WTC11 (cell line): ENCODE measurements at regions not wholly inside any gene's neighbourhood (a gene's known extent, or its start where the extent isn't known, plus 50 kb on each side); places are given as distances from the start of the nearest gene placed in this dataset.

Source experiments
- ATAC-seq: fragments of 200-7000 bp; cut with Tn5 transposase; 2 replicates; pipeline ENCODE4 v1.10.0; 2021; ENCODE audit warnings: mild to moderate bottlenecking, moderate library complexity
- CTCF ChIA-PET: fragments of 300-600 bp; sonication (Branson Sonifier 250); formaldehyde crosslinking; loops from one replicate; lab custom pipeline; 2021; ENCODE audit warnings: antibody characterized with exemption; lab: Charles Lee
- POLR2A ChIA-PET: fragments of 350-600 bp; sonication (Branson Sonifier 250); formaldehyde crosslinking; loops from one replicate; lab custom pipeline; 2021; ENCODE audit warnings: antibody characterized with exemption; lab: Charles Lee
- DNase-seq: peaks from one replicate; pipeline ENCODE4 v3.0.0; 2021; ENCODE audit warnings: low spot score
- H3K27ac Mint-ChIP-seq: 2 replicates; pipeline ENCODE4 v1.8.0; 2021; ENCODE audit warnings: mixed read lengths
- H3K27me3 Mint-ChIP-seq: 2 replicates; pipeline ENCODE4 v1.8.0; 2021; ENCODE audit warnings: low read depth, mild to moderate bottlenecking, moderate library complexity, mixed read lengths
- H3K36me3 Mint-ChIP-seq: 2 replicates; pipeline ENCODE4 v1.8.0; 2021; ENCODE audit warnings: mixed read lengths
- H3K4me1 Mint-ChIP-seq: 2 replicates; pipeline ENCODE4 v1.8.0; 2022; ENCODE audit warnings: mixed read lengths
- H3K4me3 Mint-ChIP-seq: 2 replicates; pipeline ENCODE4 v1.8.0; 2021; ENCODE audit warnings: mild to moderate bottlenecking, moderate library complexity, mixed read lengths
- H3K9me3 Mint-ChIP-seq: 2 replicates; pipeline ENCODE4 v1.8.0; 2021; ENCODE audit warnings: mixed read lengths
- EMX1 ChIP-seq: fragments of 250-450 bp; sonication (Bioruptor Pico); IDR thresholded peaks from 2 replicates; pipeline ENCODE4 v1.8.0; 2021; ENCODE audit warnings: mild to moderate bottlenecking
- NFE2L1 ChIP-seq: sonication (generic); formaldehyde crosslinking; IDR thresholded peaks from 2 replicates; pipeline ENCODE4 v1.8.1; 2023; ENCODE audit warnings: missing genetic modification reagents
- OVOL2 ChIP-seq: fragments of 250-450 bp; sonication (Bioruptor Pico); IDR thresholded peaks from 2 replicates; pipeline ENCODE4 v1.9.0; 2021; ENCODE audit warnings: mild to moderate bottlenecking, borderline replicate concordance
- ZBTB21 ChIP-seq: sonication (generic); formaldehyde crosslinking; IDR thresholded peaks from 2 replicates; pipeline ENCODE4 v1.8.1; 2023; ENCODE audit warnings: mild to moderate bottlenecking, missing genetic modification reagents, borderline replicate concordance
- ZNF121 ChIP-seq: sonication (generic); formaldehyde crosslinking; IDR thresholded peaks from 2 replicates; pipeline ENCODE4 v1.8.0; 2023; ENCODE audit warnings: missing genetic modification reagents
- ZNF138 ChIP-seq: sonication (generic); formaldehyde crosslinking; conservative IDR thresholded peaks from 2 replicates; pipeline ENCODE4 v1.8.1; 2022; ENCODE audit warnings: mild to moderate bottlenecking, moderate library complexity, missing genetic modification reagents
- ZNF416 ChIP-seq: fragments of 250-450 bp; sonication (Bioruptor Pico); IDR thresholded peaks from 2 replicates; pipeline ENCODE4 v1.9.0; 2021; ENCODE audit warnings: mild to moderate bottlenecking, inconsistent platforms
- TF ChIP-seq, protein P1 (sequence below): fragments of 200-600 bp; IDR thresholded peaks from 2 replicates; pipeline ENCODE4 v1.8.0; 2022; ENCODE audit warnings: antibody characterized with exemption
- TF ChIP-seq, protein P2 (sequence below): sonication (generic); formaldehyde crosslinking; IDR thresholded peaks from 2 replicates; pipeline ENCODE4 v1.8.1; 2022; ENCODE audit warnings: mild to moderate bottlenecking, moderate library complexity, missing genetic modification reagents
- TF ChIP-seq, protein P3 (sequence below): sonication (generic); formaldehyde crosslinking; IDR thresholded peaks from 2 replicates; pipeline ENCODE4 v1.8.1; 2023; ENCODE audit warnings: mild to moderate bottlenecking, missing genetic modification reagents
- TF ChIP-seq, protein P4 (sequence below): fragments of 250-450 bp; sonication (Bioruptor Pico); IDR thresholded peaks from 2 replicates; pipeline ENCODE4 v1.8.0; 2021; ENCODE audit warnings: mild to moderate bottlenecking
- TF ChIP-seq, protein P5 (sequence below): sonication (generic); formaldehyde crosslinking; IDR thresholded peaks from 2 replicates; pipeline ENCODE4 v1.8.1; 2022; ENCODE audit warnings: mild to moderate bottlenecking, missing genetic modification reagents, moderate library complexity, borderline replicate concordance
- TF ChIP-seq, protein P6 (sequence below): sonication (generic); formaldehyde crosslinking; IDR thresholded peaks from 2 replicates; pipeline ENCODE4 v1.8.1; 2023; ENCODE audit warnings: mild to moderate bottlenecking, moderate library complexity, missing genetic modification reagents
- TF ChIP-seq, protein P7 (sequence below): sonication (generic); formaldehyde crosslinking; IDR thresholded peaks from 2 replicates; pipeline ENCODE4 v1.8.1; 2022; ENCODE audit warnings: low read depth, missing genetic modification reagents, borderline replicate concordance
- TF ChIP-seq, protein P8 (sequence below): sonication (generic); formaldehyde crosslinking; IDR thresholded peaks from 2 replicates; pipeline ENCODE4 v1.8.0; 2023; ENCODE audit warnings: missing genetic modification reagents, mild to moderate bottlenecking, borderline replicate concordance
- TF ChIP-seq, protein P9 (sequence below): fragments of 250-450 bp; sonication (Bioruptor Pico); IDR thresholded peaks from 2 replicates; pipeline ENCODE4 v1.9.0; 2021; ENCODE audit warnings: mild to moderate bottlenecking

DNA sequence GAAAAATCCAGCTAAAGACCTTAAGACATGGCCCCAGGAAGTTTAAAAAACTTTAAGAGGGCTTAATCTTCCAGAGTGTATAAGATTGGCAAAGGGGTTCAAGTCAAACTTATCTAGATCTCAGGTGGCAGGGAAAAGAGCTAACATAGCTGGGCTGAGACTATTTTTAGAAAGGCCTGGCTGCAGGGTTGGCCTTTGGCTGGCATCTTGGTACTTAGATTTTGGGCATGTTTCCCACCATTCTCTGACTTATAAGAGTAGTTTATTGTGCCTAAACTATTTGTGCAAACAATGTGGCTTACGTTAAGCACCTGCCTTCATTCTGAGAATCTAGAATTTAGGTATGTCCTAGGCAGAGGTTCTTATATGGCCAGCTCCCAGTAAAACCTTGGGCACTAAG lies 214.0 kb upstream of the MIS18BP1 start:
- no peak for ATAC-seq
- no peaks in the 10 kb centered on the region for H3K27me3 Mint-ChIP-seq
- TF ChIP-seq NFE2L1 (CRISPR knock-in tag) (no peak), ZNF121 (CRISPR knock-in tag) (no peak), ZNF138 (no peak)
- peaks cover 12% of the 10 kb centered on the region for H3K9me3 Mint-ChIP-seq
- ChIA-PET CTCF (no interaction called here), POLR2A (no interaction called here)
- no peak overlapping the region for H3K27ac Mint-ChIP-seq
- H3K4me3 Mint-ChIP-seq = no peak overlapping the region
- peaks cover 5% of the 10 kb centered on the region; the same call in 1 of the 2 replicates for H3K4me1 Mint-ChIP-seq
- no peak for DNase-seq
- no peaks in the 10 kb centered on the region for H3K36me3 Mint-ChIP-seq

DNA sequence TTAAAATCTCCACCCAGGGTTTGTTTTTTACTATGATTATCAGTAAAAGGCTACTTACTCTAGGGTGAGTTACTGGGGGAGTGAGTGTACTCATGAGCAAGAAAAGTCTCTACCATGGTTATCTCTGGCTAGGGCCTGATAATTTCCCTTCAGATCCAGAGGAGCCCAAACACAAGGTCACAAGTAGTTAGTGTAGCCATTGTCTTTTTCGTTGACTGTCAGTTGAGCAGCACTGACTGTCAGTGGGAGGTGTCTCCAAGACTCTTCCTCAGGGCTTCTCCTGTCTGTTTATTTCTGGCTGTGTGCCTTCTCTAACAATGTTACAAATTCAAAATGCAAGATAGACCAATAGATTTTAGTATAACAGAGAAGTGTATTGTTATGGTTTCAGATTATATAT lies 181.2 kb upstream of the MIS18BP1 start:
- Mint-ChIP-seq H3K27ac (no peak overlapping the region), H3K4me1 (peaks cover 14% of the 10 kb centered on the region), H3K27me3 (no peaks in the 10 kb centered on the region), H3K9me3 (peaks cover 11% of the 10 kb centered on the region), H3K36me3 (peaks cover 4% of the 10 kb centered on the region; the same call in 1 of the 2 replicates), H3K4me3 (no peak overlapping the region)
- DNase-seq (no peak), ATAC-seq (0 out of 2 replicates have a peak, but pooled peaks have one; percentile 38)
- CTCF ChIA-PET = no interaction called here
- POLR2A ChIA-PET = no interaction called here
- TF ChIP-seq OVOL2 (CRISPR knock-in tag) = no peak
- TF ChIP-seq, protein P1, sequence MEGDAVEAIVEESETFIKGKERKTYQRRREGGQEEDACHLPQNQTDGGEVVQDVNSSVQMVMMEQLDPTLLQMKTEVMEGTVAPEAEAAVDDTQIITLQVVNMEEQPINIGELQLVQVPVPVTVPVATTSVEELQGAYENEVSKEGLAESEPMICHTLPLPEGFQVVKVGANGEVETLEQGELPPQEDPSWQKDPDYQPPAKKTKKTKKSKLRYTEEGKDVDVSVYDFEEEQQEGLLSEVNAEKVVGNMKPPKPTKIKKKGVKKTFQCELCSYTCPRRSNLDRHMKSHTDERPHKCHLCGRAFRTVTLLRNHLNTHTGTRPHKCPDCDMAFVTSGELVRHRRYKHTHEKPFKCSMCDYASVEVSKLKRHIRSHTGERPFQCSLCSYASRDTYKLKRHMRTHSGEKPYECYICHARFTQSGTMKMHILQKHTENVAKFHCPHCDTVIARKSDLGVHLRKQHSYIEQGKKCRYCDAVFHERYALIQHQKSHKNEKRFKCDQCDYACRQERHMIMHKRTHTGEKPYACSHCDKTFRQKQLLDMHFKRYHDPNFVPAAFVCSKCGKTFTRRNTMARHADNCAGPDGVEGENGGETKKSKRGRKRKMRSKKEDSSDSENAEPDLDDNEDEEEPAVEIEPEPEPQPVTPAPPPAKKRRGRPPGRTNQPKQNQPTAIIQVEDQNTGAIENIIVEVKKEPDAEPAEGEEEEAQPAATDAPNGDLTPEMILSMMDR = no peak
- TF ChIP-seq EMX1 (CRISPR knock-in tag) = no peak
- TF ChIP-seq, protein P2, sequence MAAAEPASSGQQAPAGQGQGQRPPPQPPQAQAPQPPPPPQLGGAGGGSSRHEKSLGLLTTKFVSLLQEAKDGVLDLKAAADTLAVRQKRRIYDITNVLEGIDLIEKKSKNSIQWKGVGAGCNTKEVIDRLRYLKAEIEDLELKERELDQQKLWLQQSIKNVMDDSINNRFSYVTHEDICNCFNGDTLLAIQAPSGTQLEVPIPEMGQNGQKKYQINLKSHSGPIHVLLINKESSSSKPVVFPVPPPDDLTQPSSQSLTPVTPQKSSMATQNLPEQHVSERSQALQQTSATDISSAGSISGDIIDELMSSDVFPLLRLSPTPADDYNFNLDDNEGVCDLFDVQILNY (CRISPR knock-in tag) = no peak
- TF ChIP-seq, protein P3, sequence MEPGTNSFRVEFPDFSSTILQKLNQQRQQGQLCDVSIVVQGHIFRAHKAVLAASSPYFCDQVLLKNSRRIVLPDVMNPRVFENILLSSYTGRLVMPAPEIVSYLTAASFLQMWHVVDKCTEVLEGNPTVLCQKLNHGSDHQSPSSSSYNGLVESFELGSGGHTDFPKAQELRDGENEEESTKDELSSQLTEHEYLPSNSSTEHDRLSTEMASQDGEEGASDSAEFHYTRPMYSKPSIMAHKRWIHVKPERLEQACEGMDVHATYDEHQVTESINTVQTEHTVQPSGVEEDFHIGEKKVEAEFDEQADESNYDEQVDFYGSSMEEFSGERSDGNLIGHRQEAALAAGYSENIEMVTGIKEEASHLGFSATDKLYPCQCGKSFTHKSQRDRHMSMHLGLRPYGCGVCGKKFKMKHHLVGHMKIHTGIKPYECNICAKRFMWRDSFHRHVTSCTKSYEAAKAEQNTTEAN = no peak
- TF ChIP-seq, protein P4, sequence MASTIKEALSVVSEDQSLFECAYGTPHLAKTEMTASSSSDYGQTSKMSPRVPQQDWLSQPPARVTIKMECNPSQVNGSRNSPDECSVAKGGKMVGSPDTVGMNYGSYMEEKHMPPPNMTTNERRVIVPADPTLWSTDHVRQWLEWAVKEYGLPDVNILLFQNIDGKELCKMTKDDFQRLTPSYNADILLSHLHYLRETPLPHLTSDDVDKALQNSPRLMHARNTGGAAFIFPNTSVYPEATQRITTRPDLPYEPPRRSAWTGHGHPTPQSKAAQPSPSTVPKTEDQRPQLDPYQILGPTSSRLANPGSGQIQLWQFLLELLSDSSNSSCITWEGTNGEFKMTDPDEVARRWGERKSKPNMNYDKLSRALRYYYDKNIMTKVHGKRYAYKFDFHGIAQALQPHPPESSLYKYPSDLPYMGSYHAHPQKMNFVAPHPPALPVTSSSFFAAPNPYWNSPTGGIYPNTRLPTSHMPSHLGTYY (CRISPR knock-in tag) = no peak
- TF ChIP-seq, protein P5, sequence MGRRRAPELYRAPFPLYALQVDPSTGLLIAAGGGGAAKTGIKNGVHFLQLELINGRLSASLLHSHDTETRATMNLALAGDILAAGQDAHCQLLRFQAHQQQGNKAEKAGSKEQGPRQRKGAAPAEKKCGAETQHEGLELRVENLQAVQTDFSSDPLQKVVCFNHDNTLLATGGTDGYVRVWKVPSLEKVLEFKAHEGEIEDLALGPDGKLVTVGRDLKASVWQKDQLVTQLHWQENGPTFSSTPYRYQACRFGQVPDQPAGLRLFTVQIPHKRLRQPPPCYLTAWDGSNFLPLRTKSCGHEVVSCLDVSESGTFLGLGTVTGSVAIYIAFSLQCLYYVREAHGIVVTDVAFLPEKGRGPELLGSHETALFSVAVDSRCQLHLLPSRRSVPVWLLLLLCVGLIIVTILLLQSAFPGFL (CRISPR knock-in tag) = no peak
- TF ChIP-seq, protein P6, sequence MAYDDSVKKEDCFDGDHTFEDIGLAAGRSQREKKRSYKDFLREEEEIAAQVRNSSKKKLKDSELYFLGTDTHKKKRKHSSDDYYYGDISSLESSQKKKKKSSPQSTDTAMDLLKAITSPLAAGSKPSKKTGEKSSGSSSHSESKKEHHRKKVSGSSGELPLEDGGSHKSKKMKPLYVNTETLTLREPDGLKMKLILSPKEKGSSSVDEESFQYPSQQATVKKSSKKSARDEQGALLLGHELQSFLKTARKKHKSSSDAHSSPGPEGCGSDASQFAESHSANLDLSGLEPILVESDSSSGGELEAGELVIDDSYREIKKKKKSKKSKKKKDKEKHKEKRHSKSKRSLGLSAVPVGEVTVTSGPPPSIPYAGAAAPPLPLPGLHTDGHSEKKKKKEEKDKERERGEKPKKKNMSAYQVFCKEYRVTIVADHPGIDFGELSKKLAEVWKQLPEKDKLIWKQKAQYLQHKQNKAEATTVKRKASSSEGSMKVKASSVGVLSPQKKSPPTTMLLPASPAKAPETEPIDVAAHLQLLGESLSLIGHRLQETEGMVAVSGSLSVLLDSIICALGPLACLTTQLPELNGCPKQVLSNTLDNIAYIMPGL (CRISPR knock-in tag) = no peak
- TF ChIP-seq, protein P7, sequence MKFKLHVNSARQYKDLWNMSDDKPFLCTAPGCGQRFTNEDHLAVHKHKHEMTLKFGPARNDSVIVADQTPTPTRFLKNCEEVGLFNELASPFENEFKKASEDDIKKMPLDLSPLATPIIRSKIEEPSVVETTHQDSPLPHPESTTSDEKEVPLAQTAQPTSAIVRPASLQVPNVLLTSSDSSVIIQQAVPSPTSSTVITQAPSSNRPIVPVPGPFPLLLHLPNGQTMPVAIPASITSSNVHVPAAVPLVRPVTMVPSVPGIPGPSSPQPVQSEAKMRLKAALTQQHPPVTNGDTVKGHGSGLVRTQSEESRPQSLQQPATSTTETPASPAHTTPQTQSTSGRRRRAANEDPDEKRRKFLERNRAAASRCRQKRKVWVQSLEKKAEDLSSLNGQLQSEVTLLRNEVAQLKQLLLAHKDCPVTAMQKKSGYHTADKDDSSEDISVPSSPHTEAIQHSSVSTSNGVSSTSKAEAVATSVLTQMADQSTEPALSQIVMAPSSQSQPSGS = no peak
- TF ChIP-seq, protein P8, sequence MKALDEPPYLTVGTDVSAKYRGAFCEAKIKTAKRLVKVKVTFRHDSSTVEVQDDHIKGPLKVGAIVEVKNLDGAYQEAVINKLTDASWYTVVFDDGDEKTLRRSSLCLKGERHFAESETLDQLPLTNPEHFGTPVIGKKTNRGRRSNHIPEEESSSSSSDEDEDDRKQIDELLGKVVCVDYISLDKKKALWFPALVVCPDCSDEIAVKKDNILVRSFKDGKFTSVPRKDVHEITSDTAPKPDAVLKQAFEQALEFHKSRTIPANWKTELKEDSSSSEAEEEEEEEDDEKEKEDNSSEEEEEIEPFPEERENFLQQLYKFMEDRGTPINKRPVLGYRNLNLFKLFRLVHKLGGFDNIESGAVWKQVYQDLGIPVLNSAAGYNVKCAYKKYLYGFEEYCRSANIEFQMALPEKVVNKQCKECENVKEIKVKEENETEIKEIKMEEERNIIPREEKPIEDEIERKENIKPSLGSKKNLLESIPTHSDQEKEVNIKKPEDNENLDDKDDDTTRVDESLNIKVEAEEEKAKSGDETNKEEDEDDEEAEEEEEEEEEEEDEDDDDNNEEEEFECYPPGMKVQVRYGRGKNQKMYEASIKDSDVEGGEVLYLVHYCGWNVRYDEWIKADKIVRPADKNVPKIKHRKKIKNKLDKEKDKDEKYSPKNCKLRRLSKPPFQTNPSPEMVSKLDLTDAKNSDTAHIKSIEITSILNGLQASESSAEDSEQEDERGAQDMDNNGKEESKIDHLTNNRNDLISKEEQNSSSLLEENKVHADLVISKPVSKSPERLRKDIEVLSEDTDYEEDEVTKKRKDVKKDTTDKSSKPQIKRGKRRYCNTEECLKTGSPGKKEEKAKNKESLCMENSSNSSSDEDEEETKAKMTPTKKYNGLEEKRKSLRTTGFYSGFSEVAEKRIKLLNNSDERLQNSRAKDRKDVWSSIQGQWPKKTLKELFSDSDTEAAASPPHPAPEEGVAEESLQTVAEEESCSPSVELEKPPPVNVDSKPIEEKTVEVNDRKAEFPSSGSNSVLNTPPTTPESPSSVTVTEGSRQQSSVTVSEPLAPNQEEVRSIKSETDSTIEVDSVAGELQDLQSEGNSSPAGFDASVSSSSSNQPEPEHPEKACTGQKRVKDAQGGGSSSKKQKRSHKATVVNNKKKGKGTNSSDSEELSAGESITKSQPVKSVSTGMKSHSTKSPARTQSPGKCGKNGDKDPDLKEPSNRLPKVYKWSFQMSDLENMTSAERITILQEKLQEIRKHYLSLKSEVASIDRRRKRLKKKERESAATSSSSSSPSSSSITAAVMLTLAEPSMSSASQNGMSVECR (CRISPR knock-in tag) = no peak
- TF ChIP-seq ZNF416 (CRISPR knock-in tag) = no peak
- TF ChIP-seq ZBTB21 (CRISPR knock-in tag) = no peak
- TF ChIP-seq, protein P9, sequence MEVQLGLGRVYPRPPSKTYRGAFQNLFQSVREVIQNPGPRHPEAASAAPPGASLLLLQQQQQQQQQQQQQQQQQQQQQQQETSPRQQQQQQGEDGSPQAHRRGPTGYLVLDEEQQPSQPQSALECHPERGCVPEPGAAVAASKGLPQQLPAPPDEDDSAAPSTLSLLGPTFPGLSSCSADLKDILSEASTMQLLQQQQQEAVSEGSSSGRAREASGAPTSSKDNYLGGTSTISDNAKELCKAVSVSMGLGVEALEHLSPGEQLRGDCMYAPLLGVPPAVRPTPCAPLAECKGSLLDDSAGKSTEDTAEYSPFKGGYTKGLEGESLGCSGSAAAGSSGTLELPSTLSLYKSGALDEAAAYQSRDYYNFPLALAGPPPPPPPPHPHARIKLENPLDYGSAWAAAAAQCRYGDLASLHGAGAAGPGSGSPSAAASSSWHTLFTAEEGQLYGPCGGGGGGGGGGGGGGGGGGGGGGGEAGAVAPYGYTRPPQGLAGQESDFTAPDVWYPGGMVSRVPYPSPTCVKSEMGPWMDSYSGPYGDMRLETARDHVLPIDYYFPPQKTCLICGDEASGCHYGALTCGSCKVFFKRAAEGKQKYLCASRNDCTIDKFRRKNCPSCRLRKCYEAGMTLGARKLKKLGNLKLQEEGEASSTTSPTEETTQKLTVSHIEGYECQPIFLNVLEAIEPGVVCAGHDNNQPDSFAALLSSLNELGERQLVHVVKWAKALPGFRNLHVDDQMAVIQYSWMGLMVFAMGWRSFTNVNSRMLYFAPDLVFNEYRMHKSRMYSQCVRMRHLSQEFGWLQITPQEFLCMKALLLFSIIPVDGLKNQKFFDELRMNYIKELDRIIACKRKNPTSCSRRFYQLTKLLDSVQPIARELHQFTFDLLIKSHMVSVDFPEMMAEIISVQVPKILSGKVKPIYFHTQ (CRISPR knock-in tag) = no peak
